HG03135 (cell line): ENCODE measurements at regions not wholly inside any gene's neighbourhood (a gene's known extent, or its start where the extent isn't known, plus 50 kb on each side); places are given as distances from the start of the nearest gene placed in this dataset.

Experiments used
- ATAC-seq: cut with Tn5 transposase; IDR thresholded peaks from one replicate; pipeline ENCODE4 v1.9.1; 2021; ENCODE audit warnings: mild to moderate bottlenecking, moderate library complexity; ENCODE audit not compliant: unreplicated experiment

DNA sequence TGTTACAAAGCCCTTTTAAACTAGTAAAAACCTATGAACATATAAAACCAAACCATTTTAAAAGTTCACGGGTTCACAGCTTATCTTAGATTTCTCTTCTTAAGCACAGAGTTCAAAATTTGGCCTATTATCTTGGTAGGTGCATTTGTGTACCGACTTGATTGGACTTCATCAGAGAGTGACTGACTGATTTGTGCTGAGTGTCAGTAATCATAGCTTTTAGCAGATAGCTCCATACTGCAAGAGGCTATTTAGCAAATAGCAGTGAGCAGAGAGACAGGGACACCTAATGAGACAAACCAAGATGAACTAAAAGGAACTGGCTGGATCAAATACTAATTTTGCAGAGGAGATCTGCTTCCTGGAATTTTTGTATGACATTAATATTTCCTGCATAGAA lies 274.5 kb downstream of the PRR16 start:
- ATAC-seq, result no peak

- no peak for ATAC-seq
Observed at GRCh38 chr5:120740989-120741388, 276.9 kb downstream of the PRR16 start.

DNA sequence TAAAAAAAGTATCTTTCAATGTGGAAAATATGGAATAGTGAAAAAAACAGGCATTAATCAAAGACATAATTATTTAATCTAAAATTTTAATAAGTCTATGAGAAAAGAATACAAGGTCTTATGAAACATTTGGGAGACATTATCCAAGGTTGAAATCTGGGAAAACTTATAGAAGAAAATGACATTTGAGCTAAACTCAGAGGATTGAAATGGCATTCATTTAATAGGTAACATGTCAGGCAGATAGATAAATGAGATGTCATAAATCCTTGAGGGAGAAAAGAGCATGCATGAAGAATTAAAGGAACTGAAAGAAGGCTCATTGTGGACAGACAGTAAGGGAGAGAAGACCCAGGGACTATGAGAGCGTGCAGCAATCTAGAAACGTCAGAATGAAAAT lies 284.4 kb downstream of the PRR16 start:
- ATAC-seq, result no peak

GRCh38 chr5:120749737-120750136 lies 285.6 kb downstream of the PRR16 start:
- ATAC-seq, result no peak

- no peak for ATAC-seq
Observed at GRCh38 chr5:120759587-120759986, 295.5 kb downstream of the PRR16 start.

DNA sequence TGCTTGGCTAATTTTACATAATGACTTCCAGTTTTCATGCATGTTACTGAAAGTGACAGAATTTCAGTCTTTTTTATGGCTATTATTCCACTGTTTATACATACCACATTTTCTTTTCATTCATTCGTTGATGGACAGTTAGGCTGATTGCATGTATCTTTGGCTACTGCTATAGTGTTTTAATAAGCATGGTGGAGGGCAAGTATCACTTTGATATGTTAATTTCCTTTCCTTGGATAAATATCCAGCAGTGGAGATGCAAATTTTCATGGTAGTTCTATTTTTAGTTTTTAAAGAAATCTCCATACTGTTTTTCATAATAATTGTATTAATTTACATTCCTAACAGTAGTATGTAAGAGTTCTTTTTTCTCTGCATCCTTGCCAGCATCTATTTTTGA lies 297.9 kb downstream of the PRR16 start:
- ATAC-seq, result no peak

DNA sequence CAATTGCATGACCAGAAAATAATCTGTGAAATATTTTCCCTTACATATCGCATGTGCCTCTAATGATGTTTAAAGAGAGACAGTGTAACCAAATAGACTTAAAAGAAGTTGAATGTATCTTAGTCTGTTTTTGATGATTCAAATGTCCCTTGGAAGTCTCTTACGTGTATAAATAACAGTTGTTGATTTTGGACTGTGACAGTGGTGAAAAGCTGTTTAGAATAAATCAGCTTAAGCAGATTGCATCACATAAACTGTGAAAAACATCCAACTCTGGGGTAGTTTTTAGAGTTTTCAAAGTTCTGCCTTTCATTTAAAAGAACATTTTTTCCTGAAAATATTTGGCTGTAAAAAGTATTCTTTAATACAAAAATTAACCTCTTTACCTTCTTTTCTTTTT lies 301.1 kb downstream of the PRR16 start:
- ATAC-seq, result no peak

DNA sequence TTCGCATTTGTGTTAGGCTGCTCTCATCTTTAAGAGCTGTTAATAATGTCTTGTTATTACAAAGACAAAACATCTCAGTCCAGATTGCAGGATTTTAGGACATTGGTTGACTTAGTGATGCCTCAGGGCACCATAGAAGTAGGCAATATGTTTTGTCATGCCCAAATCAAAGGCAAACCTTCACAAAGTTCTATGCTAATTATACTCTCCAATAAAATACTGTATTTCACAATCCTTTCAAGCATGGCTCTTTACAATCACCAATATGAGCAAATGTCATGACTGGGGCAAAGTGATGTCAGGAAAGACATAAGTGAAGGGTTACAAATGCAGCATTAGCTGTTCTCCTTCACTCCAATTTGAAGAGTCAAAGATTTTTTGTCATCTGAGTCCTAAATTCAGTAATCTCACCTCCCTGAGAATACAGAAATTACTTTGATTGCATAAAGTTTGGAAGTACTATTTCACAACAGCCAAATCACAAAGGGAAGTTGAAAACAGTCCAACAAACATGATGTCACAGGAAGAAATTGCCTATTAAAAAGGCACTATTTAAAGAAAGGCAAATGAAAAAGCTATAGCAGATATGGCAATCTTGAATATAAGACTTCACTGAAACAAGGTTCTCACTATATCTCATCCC lies 303.2 kb downstream of the PRR16 start:
- no peak for ATAC-seq

GRCh38 chr5:120769312-120769872 lies 305.3 kb downstream of the PRR16 start:
- no peak for ATAC-seq

- ATAC-seq, result no peak
Observed at GRCh38 chr5:120771202-120771601, 307.1 kb downstream of the PRR16 start.

DNA sequence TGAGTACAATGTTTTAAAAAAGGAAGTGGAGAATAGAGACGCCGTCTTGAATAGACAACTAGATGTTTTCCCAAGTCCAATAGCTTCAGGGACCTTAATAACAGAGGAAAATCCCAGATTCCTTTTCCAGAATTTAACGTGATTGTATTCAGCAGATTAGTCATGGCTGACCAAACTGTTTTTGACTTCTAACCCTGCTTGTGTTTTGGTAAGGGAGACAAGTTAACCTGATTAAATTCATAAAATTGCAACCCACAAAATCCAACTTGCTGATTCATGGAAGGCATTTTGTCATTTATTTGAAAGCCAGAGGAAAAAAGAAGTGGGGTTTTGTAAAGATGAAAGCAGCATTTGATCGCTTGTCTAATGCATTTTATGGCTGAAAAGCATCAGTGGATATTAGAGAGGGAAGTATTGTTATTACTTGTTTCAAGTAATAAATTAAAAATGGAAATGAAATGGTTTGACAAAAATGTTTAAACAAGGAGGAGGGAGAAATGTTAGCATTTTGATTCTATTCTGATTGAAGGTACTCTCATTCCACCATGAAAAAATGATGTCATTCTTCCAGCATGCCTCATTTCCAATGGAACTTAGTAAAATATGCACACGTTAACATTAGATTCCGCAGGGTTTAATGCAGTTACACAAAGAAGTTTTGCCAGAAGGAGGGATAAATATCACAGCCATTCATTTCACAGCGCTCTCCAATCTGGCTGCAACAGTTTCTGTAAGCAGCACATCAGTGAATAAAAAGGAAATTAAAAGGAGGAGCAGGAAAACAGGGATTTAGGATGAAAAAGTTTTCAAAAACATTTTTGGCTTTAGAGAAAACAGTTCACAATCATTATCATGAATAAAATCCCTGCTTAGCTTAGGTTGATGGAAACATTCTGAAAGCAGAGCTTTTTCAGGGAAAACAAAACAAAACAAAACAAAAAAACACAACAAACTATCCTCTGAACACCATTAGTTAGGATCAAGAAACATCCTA lies 314.7 kb downstream of the PRR16 start:
- ATAC-seq, result no peak

GRCh38 chr5:120779674-120780073 lies 315.6 kb downstream of the PRR16 start:
- no peak for ATAC-seq

- no peak for ATAC-seq
Observed at GRCh38 chr5:120788481-120788880, 324.4 kb downstream of the PRR16 start.

- ATAC-seq, result no peak
Observed at GRCh38 chr5:120789918-120790317, 325.8 kb downstream of the PRR16 start.

DNA sequence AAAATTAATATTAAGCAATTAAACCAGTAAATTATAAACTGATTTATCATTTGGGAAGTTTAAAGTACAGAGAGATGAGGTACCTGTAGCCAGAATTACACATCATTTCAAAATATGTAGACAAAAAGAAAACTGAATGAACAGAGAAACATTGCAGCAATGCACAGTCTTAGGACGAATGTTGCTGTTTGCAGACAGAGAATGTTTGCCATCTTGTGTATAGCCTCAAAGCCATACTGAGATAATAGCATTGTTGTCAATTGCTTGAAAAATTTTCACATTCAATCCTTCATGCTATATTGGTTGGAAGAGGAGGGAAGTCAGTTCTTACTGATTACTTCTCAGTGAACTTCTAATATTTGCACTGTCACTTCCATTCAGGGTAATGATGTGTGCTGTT lies 326.2 kb downstream of the PRR16 start:
- no peak for ATAC-seq

DNA sequence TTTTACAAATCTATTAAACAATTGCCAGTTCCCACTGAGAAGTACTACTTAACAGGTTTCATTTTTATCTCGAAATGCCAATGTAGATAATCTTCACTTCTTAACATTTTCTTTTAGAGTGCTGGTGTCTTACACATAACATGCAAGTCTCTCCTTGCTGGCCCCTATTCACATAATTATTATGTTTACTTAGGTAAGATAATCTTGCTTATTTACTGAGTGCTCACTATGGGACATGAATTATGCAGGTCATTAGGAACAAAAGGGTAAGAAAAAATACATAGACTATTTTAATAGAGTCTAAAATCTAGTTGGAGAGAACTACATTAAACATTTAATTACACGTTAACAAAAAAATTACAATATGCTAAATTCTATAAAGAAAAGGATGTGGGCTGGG lies 328.4 kb downstream of the PRR16 start:
- no peak for ATAC-seq

DNA sequence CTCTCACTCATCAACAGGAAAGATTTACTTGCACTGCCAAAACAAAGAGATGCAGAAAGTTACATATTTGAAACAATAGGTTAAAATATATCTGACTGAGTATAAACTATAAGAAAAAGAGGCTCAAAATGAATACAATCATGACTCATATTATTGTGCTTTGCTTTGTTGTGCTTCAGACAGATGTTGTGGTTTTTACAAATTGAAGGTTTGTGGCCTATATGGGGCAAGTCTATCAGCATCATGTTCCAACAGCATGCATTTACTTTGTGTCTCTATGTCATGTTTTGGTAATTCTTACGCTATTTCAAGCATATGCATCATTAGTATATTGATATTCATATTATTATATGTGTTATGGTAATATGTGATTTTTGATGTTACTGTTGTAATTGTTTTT lies 330.0 kb downstream of the PRR16 start:
- no peak for ATAC-seq

GRCh38 chr5:120803282-120803681 lies 339.2 kb downstream of the PRR16 start:
- ATAC-seq, result no peak

DNA sequence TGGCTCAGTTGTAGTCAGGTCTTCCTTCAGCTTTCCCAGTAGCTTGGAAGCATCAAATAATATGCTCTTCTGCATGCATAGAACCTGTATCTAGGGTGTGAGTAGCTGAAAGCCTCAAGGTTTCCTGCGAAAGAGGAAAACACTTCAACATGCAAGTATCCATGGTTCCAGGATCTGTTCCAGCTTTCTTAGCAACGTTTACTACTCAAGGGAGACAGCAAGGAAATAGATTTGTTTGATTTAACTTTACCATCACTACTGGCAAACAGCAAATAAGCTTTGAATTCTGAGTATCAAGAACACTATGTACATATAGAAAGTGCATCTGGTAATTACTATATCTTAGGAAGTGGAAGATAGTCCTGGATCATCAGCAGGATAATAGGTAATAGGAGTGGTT lies 341.0 kb downstream of the PRR16 start:
- no peak for ATAC-seq

DNA sequence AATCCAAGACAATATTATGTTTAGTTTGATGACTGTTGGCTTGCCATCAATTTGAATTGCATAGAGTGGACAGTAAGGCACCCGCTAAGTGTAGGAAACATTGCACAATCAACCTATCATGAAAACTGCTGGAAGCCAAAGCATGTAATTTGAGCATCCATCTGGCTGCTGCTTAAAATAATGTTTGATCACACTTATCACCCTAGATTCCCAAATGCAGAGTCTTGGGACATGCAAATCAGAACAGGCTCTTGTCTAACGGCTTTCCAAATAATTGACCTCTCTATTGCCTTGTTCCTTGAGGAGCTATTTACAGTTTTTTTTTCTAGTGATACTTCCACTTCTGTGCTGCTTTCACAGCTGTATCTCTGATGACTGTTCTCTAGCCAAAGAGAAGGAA lies 342.1 kb downstream of the PRR16 start:
- no peak for ATAC-seq

DNA sequence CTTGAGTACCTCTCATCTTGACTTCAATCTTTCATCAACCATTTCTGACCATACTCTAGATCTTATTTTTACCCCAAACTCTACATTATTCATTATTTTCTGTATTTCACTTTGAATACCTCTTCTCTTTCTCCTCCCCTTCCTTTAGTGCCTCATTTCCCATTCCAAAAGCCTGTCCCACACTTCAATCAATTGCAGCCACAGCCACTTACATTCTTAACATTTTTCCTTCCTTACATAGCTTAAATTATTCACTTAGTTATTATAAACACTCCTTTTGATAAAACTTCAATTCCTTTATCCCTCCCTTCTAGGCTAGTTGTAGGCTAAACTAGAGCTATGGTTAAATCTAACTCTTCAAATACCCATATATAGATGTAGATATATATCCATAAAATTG lies 344.0 kb downstream of the PRR16 start:
- no peak for ATAC-seq

- no peak for ATAC-seq
Observed at GRCh38 chr5:120808606-120809005, 344.5 kb downstream of the PRR16 start.
